GM23338 (cell line): ENCODE measurements at regions not wholly inside any gene's neighbourhood (a gene's known extent, or its start where the extent isn't known, plus 50 kb on each side); places are given as distances from the start of the nearest gene placed in this dataset.

ENCODE experiments used
- CREB1 ChIP-seq: fragments of 250-450 bp; sonication (Bioruptor Pico); IDR thresholded peaks from 2 replicates; pipeline ENCODE4 v1.5.0; 2020; ENCODE audit warnings: low read depth, mild to moderate bottlenecking, moderate library complexity
- EZH2 ChIP-seq: fragments of 200-600 bp; sonication (generic); IDR thresholded peaks from one replicate; pipeline ENCODE4 v1.8.0; 2017; ENCODE audit warnings: antibody characterized with exemption, mild to moderate bottlenecking, low read depth; ENCODE audit not compliant: unreplicated experiment
- EZH2phosphoT487 ChIP-seq: fragments of 200-600 bp; sonication (generic); IDR thresholded peaks from one replicate; pipeline ENCODE4 v1.8.1; 2018; ENCODE audit warnings: antibody characterized with exemption; ENCODE audit not compliant: unreplicated experiment
- NANOG ChIP-seq: IDR thresholded peaks from 2 replicates; pipeline ENCODE4 v1.6.1; 2016; ENCODE audit warnings: antibody characterized with exemption, borderline replicate concordance
- POLR2AphosphoS5 ChIP-seq: IDR thresholded peaks from 2 replicates; pipeline ENCODE4 v1.6.1; 2016; ENCODE audit warnings: antibody characterized with exemption, low read depth
- REST ChIP-seq: IDR thresholded peaks from one replicate; pipeline ENCODE4 v1.6.1; 2018; ENCODE audit warnings: antibody characterized with exemption; ENCODE audit not compliant: unreplicated experiment
- STAT1 ChIP-seq: IDR thresholded peaks from one replicate; pipeline ENCODE4 v1.6.1; 2016; ENCODE audit warnings: antibody characterized with exemption; ENCODE audit not compliant: unreplicated experiment
- TF ChIP-seq, protein P1 (sequence below), 2 experiments: fragments of 200-600 bp in 1 of 2; sonication (generic) in 1 of 2; conservative IDR thresholded peaks; 2 replicates each; pipeline versions ENCODE4 v1.5.1 to v1.6.1; 2016 to 2017; ENCODE audit warnings: antibody characterized with exemption in 2 of 2, low read depth in 2 of 2, mild to moderate bottlenecking in 2 of 2, moderate library complexity in 1 of 2

GRCh38 chr10:9390516-9390915, 1336.0 kb downstream of the GATA3 start:
- TF ChIP-seq, protein P1, sequence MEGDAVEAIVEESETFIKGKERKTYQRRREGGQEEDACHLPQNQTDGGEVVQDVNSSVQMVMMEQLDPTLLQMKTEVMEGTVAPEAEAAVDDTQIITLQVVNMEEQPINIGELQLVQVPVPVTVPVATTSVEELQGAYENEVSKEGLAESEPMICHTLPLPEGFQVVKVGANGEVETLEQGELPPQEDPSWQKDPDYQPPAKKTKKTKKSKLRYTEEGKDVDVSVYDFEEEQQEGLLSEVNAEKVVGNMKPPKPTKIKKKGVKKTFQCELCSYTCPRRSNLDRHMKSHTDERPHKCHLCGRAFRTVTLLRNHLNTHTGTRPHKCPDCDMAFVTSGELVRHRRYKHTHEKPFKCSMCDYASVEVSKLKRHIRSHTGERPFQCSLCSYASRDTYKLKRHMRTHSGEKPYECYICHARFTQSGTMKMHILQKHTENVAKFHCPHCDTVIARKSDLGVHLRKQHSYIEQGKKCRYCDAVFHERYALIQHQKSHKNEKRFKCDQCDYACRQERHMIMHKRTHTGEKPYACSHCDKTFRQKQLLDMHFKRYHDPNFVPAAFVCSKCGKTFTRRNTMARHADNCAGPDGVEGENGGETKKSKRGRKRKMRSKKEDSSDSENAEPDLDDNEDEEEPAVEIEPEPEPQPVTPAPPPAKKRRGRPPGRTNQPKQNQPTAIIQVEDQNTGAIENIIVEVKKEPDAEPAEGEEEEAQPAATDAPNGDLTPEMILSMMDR (conservative IDR thresholded peaks at IDR 0.05; ENCODE audit: low read depth in 2 of 2) = no peak
- TF ChIP-seq EZH2phosphoT487 (no peak), REST (no peak), CREB1 (CRISPR knock-in tag) (no peak), STAT1 (no peak), EZH2 (no peak), NANOG (no peak), POLR2AphosphoS5 (no peak)
